T-helper 2 cell treated with Interferon-gamma antibody and Interleukin-4, amounts not matched to agents 100 ng/mL and 5 ng/mL, for 36 hours (primary cell): ENCODE measurements at regions not wholly inside any gene's neighbourhood (a gene's known extent, or its start where the extent isn't known, plus 50 kb on each side); places are given as distances from the start of the nearest gene placed in this dataset.
"Not testable (repeated sequence)": the region's sequence is repeated elsewhere in the genome, so short reads cannot be mapped to it uniquely, and the experiment has no call there.

ENCODE experiments used
- intact Hi-C: fragments of 100-400 bp; cut with micrococcal nuclease; formaldehyde crosslinking; loops from one replicate; pipeline ENCODE4 v1.15.1; 2023

DNA sequence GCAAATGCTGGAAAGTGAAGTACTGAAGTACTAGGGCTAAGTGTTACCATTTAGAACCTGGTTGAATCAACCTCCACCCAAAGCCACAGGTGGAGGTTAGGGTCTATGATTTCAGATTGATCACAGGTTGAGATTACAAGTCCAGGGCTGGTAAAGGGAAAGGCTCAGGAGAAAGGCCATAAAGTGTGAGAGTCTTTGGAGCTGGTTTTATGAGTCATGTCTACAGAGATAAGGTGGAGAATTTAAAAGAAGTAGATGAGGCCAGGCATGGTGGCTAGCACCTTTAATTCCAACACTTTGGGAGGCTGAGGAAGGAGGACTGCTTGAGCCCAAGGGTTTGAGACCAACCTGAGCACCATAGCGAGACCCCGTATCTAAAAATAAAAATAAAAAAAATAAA, 221.7 kb upstream of the CDH11 start:
- intact Hi-C loops = no loop called here

DNA sequence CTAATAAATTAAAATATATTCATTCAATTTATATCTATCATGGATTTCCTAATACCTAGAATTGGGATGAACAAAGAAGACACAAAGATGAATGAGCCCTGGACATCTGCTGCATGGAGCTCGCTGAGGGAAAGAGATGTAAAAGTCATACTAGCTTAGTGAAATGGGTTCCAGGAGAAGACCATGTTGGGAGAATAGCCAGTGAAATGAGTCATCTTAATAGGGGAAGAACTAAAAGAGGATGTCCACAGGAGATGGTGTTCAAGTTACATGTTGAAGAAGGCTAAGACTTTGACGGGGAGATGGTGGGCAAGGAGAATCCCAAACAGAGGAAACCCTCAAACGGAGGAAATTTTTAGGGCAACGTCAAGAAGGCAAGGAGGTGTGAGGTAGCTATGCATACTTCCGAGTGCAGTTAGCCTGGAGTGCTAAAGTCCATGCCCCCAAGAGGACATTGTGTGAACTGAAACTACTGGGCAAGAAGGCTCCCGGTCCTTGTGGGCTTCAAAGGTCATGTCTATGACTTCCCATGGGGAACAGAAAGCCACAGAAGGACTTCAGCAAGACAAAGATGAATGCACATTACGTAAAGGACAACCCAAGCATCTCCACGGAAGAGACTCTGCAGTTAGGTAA, 220.5 kb upstream of the CDH11 start:
- intact Hi-C loops = no loop called here

DNA sequence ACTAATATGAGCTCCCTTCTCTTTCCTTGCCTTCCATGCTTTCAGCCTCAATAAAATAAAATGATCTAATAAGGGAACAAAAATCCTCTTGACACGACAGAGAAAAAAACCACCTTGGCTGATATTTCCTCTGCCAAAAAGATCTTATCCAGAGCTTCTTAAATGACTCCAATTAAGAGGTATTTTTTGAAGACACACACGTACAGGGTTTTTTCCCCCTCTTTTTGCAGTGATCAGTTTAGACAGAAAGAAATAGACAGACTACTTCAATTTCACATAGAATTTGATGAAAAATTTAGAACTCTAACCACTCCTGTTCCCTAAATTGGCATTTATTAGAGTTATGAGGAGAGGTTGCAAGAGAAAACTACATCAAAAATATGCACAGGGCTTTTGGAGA, 217.2 kb upstream of the CDH11 start:
- intact Hi-C loops = no loop called here

DNA sequence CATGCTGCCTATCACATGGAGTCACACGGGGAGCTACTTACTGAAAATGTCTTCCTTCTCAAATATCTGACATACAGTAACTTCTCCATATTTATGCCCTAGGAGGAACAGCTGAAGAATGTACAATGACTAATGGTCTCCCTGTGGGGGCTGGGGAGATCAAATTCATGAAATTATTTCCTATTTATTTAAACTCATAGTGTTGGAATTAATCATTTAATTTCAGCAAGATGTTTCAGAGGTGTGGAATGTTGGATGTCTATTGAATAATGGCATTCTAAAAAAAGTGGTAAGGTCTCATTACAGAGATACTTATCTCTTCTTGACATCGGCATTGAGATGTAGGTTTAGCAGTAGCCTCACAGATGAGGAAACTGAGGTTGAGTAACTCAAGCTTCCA, 214.3 kb upstream of the CDH11 start:
- intact Hi-C loops = no loop called here

DNA sequence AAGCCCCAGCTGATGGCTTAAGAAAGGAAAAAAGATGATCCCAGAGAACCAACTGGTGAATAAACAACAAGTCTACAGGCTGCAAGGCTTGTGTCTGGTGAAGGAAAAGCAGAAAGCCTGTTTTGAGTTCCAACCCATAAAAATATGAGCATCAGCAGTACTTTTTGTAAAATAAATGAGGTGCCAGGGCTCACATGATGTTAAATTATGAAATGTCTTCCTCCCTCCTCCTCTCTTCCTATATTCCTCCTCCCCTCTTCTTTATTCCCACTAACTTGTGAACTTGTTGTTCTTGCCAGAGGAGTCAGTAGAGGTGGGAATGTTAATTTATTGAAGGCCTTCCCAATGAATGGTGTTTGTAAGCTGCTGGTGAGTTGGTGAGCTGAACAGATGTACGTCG, 212.2 kb upstream of the CDH11 start:
- intact Hi-C loops = no loop called here

DNA sequence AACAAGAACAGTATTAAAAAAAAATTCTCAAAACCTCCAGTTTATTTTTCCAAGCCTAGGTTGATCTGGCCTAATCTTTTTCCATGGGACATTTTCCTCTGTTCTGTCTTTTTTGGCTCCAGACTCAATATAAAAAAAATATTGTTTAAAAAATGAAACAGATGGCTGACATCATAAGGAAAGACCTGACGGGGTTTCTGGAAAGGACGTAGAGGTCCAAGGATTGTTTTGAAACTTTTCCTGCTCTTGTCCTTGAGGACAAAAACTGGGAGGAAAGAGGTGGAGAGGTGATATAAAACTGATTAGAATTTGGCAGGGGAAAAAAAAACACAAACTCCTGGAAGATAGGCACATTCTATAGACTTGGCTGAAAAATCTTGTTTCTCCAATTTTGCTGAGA, 211.4 kb upstream of the CDH11 start:
- intact Hi-C loops = no loop called here

DNA sequence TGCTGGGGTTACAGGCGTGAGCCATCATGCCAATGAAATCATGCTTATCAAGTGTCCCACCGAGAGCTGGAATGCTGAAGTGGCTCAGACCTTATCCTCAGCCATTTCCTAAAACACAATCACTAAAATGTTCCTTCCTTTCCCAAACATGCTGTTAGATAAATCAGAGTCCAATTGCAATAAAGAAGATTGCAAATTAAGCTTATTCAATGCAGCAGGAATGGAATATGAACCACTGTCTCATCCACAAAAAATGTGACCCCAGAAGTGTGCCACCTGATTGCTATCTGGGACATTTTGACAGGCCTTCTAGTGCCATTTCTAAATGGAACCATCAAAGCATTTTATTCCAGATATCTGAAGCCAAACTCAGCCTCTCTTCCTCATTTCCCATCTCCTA, 205.5 kb upstream of the CDH11 start:
- intact Hi-C loops = no loop called here

DNA sequence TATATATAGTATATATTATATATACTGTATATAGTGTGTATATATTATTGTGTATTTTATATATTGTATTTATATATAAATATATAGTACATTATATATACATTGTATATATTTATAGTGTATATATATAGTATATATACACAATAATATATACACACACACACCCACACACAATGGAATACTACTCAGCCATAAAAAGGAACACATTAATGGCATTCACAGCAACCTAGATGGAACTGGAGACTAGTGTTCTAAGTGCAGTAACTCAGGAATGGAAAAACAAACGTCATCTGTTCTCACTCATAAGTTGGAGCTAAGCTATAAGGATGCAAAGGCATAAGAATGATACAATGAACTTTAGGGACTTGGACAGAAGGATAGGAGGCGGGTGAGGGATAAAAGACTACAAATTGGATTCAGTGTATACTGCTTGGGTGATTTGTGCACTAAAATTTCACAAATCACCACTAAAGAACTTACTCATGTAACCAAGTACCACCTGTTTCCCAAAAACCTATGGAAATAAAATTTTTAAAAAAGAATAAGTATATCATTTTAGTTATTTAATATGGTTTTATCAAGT, 201.9 kb upstream of the CDH11 start:
- intact Hi-C loops = no loop called here

DNA sequence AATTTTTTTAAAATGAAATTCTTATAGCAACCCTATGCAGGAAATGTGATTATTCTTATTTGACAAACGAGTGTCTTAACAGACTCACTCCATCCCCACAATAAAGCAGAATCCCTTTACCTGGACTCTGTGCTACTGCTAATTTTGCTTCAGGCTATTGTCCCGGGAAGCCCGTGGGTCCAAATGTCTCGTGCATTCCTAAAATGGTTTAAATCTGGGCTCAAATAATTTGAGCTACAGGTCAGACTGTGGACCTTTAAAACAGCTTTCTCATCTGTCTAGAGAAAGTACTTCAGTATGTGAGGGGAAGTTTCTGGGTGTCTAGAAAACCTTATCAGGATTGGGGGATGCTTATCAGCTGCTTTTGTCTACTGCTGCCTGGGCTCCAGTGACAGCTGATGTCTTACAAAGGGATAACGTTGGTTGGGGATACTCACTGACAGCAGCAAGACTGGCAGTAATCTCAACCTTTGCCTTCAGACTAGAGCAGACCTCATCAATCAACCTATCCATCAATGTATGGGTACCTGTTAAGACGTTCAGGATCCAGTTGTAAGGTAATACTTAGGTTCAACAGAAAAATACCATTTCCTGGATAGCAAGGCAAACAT, 197.9 kb upstream of the CDH11 start:
- intact Hi-C loops = loop anchor here (2.0 kb wide), 1 partner anchor 193 kb away; no protein-coding TSS in a partner anchor

DNA sequence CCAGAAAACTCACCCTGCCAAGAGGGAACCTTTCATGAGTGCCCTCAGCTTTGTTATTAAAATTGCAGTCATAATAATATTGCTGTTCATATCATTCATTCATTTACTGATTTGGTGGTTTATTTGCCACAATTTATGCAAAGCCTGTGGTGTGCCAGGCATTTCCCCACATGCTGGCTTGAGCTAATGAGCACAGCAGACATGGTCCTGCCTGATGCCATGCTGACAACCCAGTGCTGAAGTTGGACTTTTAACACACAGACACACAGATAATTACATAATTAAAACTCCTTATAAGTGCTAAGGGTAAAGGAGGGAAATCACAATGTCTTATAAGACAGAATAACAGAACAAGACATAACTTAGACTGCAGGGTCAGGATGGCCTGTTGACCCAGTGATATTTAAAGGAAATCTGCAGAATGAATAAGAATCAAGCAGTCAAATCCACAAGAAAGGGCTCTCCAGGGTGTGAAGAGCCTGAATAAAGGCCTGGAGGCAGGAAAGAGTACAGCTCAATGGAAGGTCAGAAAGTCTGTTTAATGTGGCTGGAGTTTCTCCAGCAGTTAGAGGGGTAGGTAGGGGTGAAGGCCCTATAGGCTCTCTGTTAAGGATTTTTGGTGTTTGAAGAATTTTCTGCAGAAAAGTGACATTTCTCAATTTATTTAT, 196.9 kb upstream of the CDH11 start:
- intact Hi-C loops = no loop called here

DNA sequence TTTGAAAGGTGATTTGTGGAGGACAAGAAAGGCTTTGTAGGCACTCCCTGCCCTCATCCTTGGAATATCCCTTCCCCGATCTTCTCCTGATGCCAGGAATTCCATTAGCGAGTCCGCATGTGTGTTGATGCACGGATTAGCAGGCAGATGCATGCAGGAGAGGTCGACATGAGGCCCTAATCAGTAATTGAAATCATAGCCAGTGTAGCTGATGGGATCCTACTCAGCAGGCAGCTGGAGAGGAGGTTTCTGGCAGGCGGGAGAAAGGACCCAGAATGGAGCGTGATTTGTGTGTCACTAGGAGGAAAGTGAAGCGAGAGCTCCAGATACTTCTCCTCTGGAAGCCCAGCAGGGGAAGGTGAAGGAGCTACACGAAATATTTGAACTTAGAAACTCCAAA, 196.3 kb upstream of the CDH11 start:
- intact Hi-C loops = no loop called here

DNA sequence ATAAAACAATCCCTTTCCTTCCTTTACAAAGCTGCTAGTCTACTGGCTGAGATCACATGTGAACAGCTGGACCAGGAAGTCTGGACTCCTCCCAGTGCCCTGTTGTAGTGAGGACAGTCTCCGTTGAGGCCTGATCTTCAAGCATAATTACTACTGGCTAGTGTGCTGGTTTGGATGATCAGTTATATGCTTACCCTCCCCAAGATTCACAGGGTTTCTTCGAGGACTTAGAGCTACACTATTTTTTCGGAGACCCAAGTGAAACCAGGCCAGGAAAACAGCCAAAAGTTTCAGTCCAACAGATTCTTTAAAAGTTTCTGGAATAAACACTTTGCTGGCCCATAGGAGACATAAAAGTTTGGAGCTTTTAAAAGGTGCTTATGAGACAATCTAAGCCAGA, 194.9 kb upstream of the CDH11 start:
- intact Hi-C loops = no loop called here

DNA sequence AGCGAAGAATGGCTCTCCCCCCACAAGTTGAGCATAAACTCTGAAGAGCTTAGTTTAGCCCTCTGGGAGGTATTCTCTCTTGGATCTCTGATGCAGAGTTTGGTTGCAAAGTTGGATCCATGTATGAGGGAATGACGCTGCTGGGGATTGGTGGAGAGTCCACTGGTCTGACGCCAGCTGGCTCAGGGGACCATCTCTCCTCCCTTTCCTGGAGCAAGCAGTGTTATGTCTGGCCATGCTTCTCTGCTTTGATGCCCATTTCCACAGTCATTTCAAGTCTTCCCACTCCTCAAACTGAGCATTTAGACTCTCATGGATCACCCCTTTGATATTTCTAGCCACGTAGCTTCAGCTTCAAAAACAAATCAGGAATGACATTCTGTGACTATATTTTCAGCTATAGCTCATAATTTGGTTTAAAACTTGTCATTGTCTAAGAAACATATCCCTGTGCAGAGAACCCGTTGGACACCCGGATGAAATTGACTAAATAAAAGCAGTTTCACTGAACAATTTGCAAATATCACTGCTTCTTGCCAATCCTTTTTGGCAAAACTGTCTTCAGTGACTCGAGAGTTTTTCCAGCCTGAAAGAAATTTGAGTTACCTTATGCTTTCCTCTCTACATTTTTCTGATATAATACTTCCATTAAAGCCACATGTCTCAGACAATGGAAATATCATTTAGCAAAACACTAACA, 193.4 kb upstream of the CDH11 start:
- intact Hi-C loops = no loop called here

DNA sequence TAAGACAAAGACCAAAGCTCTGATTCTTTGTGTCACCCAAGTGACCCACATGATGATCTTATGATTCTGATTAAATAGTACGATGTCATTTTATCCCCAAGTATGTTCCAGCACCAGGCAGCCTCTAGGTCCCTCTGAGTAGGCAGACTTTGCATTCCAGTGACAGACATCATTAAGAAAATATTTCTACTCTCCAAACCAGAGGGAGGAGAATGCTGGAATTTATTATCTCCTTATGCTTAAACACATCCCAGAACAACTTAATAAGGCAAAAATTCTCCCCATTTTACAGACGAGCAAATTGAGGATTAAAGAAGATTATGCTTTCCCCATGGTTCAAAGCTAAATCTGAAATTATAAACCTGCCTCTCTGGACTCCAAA, 192.8 kb upstream of the CDH11 start:
- intact Hi-C loops = no loop called here

DNA sequence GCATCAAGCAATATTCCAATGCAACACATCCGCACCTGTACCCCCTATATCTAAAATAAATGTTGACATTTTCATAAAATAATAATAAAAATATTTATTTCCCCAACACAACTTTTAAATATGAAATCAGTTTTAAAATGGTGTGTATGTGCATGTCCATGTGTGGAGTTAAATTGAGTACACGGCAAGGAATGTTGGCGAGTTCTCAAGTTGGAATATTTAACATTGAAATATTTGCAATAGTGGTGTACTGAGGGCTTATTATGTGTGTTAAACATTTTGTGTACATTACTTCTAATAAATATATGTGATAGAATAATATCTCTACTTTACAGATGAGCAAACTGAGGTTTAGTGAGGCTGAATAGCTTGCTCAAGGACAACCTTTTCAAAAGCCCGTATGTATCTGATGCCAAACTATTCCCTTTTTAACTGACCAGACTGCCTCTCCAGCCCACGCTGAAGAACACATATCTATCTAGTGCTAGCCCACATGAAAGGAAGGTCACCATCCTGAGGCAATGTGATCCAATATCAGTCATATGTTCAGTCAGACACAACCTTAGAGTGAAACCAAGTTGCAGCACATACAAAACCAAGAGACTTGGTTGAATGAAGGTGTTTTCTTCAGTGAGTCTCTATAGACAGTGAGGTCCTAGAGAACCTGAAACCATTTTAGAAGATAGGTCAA, 192.2 kb upstream of the CDH11 start:
- intact Hi-C loops = no loop called here

DNA sequence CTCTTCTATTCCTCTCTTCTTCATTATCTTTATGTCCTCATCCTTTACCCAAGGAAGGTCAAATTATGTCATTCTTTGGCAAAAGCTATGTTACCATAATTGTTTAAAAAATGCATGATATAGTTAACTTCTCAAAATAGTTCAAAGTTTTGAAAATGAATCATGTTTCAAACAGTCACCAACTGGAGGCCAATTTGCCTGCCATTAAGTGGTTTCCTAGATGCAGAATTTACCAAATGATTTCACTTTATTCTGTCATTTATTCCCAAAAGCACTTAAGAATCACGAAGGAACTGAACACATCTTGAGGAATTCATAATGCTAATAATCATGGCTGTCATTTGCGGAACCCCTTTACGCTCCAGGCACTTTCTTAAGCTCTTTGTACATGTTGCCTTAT, 190.9 kb upstream of the CDH11 start:
- intact Hi-C loops = no loop called here

DNA sequence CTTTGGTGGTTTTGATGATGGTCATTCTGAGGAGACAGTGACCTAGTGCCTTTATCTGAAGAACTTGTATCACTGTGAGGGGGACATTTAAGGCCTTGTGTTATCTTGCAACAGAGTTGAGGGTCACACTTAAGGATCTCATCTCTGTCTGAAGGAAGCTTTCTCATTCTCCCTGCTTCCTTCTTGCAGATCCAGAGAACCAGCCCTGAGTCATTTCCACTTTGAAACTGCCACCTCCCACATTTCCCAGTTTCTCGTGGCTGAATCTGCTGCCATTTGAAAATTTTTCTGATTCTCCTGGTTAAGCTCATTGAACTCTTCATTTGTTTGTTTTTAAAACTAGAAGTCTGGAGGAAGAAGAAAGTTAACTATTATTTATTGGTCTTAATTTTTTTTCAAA, 190.2 kb upstream of the CDH11 start:
- intact Hi-C loops = no loop called here

DNA sequence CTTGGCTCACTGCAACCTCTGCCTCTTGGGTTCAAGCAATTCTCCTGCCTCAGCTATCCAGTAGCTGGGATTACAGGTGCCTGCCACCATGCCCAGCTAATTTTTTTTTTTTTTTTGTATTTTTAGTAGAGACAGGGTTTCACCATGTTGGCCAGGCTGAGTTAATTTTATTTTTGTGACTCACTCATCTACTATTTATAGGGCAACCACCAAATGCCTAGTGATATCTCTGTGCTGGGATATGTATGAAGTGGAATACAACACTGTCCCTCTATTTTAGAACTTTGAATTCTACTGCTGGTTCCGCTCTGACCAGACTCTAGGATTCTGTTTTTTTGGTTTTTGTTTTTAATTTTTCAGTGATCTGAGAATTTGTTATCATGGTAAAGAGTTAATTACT, 188.6 kb upstream of the CDH11 start:
- intact Hi-C loops = not testable (repeated sequence)

DNA sequence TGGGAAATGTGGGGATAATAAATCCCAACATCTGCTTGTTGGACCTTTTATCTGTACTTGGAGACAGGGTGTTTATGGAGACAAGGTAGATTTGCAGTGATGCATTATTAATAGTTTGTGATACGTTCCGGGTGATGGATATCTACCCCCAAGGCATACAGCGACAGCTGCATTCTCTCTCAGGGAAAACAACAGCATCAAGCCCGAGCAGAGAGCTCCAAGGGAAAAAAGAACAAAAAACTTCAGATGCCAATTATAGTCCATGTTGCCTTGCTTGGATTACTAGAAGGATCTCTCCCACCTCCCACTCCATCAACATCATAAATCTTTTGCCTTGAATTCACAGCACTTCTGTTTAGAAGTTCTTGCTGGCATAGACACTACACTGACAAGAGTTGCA, 187.5 kb upstream of the CDH11 start:
- intact Hi-C loops = no loop called here

DNA sequence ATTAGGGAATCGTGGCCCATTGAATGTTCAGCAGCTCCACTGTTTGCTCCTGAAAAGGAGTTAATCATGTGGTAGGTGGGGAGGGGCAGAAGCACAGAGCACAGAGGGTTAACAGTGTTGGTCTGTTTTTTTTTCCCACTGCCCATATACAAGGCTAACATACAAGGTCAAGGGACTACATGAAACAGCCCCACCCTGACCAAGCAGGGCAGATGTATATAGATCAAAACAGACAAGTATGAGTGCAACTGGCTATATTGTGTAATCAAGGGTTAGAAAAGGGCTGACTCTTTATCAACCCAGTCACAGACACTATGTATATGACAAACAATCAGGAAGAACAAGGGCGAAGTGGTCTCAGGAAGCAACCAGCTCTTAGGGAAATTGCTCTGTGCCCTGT, 186.6 kb upstream of the CDH11 start:
- intact Hi-C loops = no loop called here

DNA sequence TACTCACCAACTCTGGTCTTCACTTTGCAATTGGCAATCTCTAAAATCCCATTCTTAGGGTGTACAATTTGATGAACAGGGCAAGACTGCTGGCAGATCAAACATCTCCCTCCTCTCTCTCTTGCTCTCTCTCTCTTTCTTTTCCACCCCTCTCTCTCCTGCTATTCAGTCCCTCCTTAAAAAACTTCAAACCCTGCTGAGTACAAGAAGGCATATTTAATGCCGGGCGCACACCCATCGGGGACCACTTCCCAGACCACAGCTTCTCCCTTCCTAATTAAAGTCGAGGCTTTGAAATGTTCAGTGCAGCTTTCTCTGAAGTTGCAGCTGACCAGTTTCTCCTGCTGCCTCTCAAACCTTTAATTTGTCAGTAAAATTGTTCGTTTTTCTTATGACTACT, 185.4 kb upstream of the CDH11 start:
- intact Hi-C loops = no loop called here

DNA sequence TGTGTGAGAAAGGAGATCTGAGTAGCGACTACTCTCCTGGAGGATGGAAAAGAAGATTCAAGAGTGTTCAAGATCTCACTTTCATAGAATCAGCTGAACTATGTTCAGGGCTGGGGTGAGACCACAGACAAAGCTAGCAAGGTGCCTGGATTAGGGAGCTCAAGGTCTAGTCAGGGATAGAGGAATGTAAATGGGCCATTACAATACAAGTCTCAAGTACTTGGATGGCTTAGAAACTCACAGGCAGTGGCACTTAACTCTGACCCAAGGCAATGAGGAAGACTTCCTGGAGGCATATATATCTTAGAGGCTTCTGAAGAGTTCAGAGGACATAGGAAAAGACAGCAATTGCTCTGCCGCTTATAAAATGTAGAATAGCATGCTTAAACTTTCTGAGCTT, 184.9 kb upstream of the CDH11 start:
- intact Hi-C loops = no loop called here
